OCI-LY3 (cell line): ENCODE measurements at regions not wholly inside any gene's neighbourhood (a gene's known extent, or its start where the extent isn't known, plus 50 kb on each side); places are given as distances from the start of the nearest gene placed in this dataset.

Experiments
- EZH2phosphoT487 ChIP-seq: fragments of 200-600 bp; shearing (Covaris generic); IDR thresholded peaks from 2 replicates; pipeline ENCODE4 v1.6.1; 2018; ENCODE audit warnings: antibody characterized with exemption, mixed run types, low read depth
- TF ChIP-seq, protein P1 (sequence below): fragments of 200-600, 300-600 bp; sonication (generic); IDR thresholded peaks from 2 replicates; pipeline ENCODE4 v1.5.1; 2014; ENCODE audit warnings: antibody characterized with exemption, low read length, low read depth

GRCh38 chr13:109408591-109409382 lies 377.6 kb downstream of the IRS2 start:
- TF ChIP-seq, protein P1, sequence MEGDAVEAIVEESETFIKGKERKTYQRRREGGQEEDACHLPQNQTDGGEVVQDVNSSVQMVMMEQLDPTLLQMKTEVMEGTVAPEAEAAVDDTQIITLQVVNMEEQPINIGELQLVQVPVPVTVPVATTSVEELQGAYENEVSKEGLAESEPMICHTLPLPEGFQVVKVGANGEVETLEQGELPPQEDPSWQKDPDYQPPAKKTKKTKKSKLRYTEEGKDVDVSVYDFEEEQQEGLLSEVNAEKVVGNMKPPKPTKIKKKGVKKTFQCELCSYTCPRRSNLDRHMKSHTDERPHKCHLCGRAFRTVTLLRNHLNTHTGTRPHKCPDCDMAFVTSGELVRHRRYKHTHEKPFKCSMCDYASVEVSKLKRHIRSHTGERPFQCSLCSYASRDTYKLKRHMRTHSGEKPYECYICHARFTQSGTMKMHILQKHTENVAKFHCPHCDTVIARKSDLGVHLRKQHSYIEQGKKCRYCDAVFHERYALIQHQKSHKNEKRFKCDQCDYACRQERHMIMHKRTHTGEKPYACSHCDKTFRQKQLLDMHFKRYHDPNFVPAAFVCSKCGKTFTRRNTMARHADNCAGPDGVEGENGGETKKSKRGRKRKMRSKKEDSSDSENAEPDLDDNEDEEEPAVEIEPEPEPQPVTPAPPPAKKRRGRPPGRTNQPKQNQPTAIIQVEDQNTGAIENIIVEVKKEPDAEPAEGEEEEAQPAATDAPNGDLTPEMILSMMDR, result no peak
- TF ChIP-seq EZH2phosphoT487, result no peak
